Tibial artery (tissue), 4 donors: ENCODE measurements at regions not wholly inside any gene's neighbourhood (a gene's known extent, or its start where the extent isn't known, plus 50 kb on each side); places are given as distances from the start of the nearest gene placed in this dataset.
"Not testable (repeated sequence)": the region's sequence is repeated elsewhere in the genome, so short reads cannot be mapped to it uniquely, and the experiment has no call there.

Experiments used
- DNase-seq, 2 donors: peaks; one replicate each; pipeline ENCODE4 v3.0.0-alpha.2; 2019
- H3K27ac ChIP-seq, 2 donors: fragments of 200-600 bp; sonication (generic) in 1 of 2; 1 replicate in 1 of 2; 2 replicates in 1 of 2; pipeline ENCODE4 v1.5.1; 2018 to 2019; ENCODE audit warnings: mild to moderate bottlenecking in 1 of 2
- H3K27me3 ChIP-seq, 2 donors: fragments of 200-600 bp; sonication (generic) in 1 of 2; one replicate each; pipeline versions ENCODE4 v1.5.1 to v1.6.0; 2016 to 2019
- H3K36me3 ChIP-seq, 3 donors: fragments of 200-600 bp; sonication (generic) in 2 of 3; one replicate each; pipeline ENCODE4 v1.5.1; 2016 to 2019; ENCODE audit warnings: mild to moderate bottlenecking in 2 of 3
- H3K4me1 ChIP-seq, 4 donors: fragments of 200-600 bp; sonication (generic) in 2 of 4; 1 replicate in 3 of 4; 2 replicates in 1 of 4; pipeline ENCODE4 v1.5.1; 2016 to 2019
- H3K4me3 ChIP-seq, 2 donors: fragments of 200-600 bp; sonication (generic) in 1 of 2; 1 replicate in 1 of 2; 2 replicates in 1 of 2; pipeline ENCODE4 v1.5.1; 2018 to 2019; ENCODE audit warnings: mild to moderate bottlenecking in 2 of 2
- H3K9me3 ChIP-seq, 3 donors: fragments of 200-600 bp; sonication (generic) in 1 of 3; one replicate each; pipeline ENCODE4 v1.5.1; 2016 to 2019
- CTCF ChIP-seq, 2 experiments: fragments of 200-600 bp in 1 of 2; fragments of 450-650 bp in 1 of 2; IDR thresholded peaks; one replicate each; pipeline ENCODE4 v1.5.1; 2017 to 2019; ENCODE audit warnings: antibody characterized with exemption in 2 of 2, mild to moderate bottlenecking in 1 of 2, moderate library complexity in 1 of 2
- intact Hi-C: fragments of 100-400 bp; cut with DNase I; formaldehyde crosslinking; loops from one replicate; pipeline ENCODE4 v1.15.0; 2023; ENCODE audit warnings: low total_unique reads

DNA sequence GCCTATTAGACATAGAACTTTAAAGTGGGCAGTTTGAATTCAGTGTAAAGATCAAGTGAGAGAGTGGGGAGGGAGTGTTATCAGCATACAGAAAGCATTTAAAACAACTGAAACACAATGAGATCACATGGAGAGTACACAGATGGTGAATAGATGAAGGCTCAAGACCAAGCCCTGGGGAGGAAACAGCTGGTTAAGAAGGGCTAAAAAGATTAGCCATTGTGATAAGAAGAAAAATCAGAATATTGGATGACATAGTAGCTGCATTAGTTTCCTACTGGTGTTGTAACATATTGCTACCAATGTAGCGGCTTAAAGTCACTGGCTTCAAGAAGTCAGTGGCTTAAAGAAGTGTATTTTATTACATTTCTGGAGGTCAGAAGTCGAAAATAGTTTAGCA is 443.4 kb upstream of the RGS18 start:
- H3K9me3 ChIP-seq = no peaks in the 10 kb centered on the region
- no peaks in the 10 kb centered on the region for H3K4me1 ChIP-seq
- no peak for DNase-seq
- no peaks in the 10 kb centered on the region for H3K36me3 ChIP-seq
- intact Hi-C loops = no loop called here
- H3K27me3 ChIP-seq = no peaks in the 10 kb centered on the region
- H3K4me3 ChIP-seq = no peak overlapping the region
- no peak overlapping the region for H3K27ac ChIP-seq
- no peak for TF ChIP-seq CTCF (IDR thresholded peaks at IDR 0.05)

- intact Hi-C loops = no loop called here
- Histone ChIP-seq H3K4me3 (no peak overlapping the region), H3K36me3 (no peaks in the 10 kb centered on the region), H3K27me3 (no peaks in the 10 kb centered on the region), H3K27ac (no peak overlapping the region), H3K4me1 (no peaks in the 10 kb centered on the region), H3K9me3 (no peaks in the 10 kb centered on the region)
- no peak for TF ChIP-seq CTCF (IDR thresholded peaks at IDR 0.05)
- DNase-seq = no peak
Measured at GRCh38 chr1:191729742-191730141, 428.5 kb upstream of the RGS18 start.

DNA sequence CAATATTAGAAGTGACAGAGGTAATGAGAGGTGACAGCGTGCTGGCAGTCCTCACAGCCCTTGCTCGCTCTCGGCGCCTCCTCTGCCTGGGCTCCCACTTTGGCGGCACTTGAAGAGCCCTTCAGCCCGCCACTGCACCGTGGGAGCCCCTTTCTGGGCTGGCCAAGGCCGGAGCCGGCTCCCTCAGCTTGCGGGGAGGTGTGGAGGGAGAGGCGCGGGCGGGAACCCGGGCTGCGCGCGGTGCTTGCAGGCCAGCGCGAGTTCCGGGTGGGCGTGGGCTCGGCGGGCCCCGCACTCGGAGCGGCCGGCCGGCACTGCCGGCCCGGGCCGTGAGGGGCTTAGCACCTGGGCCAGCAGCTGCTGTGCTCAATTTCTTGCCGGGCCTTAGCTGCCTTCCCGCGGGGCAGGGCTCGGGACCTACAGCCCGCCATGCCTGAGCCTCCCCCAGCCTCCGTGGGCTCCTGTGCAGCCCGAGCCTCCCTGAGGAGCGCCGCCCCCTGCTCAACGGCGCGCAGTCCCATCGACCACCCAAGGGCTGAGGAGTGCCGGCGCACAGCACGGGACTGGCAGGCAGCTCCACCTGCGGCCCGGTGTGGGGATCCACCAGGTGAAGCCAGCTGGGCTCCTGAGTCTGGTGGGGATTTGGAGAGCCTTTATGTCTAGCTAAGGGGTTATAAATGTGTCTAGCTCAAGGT is 426.5 kb upstream of the RGS18 start:
- DNase-seq, H3K9me3 ChIP-seq, H3K27me3 ChIP-seq, H3K4me1 ChIP-seq, H3K36me3 ChIP-seq, intact Hi-C loops, H3K4me3 ChIP-seq, H3K27ac ChIP-seq: not testable (repeated sequence)

DNA sequence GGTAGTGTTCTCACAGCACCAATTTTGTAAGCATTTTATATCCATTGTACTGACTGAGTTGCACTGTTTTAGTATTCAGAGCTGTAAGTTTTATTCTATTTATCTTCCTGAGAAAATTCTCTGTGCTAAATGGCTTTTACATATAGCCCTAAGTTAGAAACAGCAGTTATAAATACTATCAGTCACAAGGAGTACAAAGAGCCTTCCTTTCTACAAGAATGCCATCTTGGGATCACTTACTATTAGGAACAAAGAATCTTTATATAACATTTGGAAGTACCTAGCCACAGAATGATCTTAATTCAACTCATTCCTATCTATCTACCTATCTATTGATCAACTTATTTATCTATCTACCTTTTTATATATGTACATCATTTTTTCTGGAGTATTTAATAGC is 423.9 kb upstream of the RGS18 start:
- Histone ChIP-seq H3K4me1 (no peaks in the 10 kb centered on the region), H3K27ac (no peak overlapping the region), H3K9me3 (no peaks in the 10 kb centered on the region), H3K36me3 (no peaks in the 10 kb centered on the region), H3K4me3 (no peak overlapping the region), H3K27me3 (no peaks in the 10 kb centered on the region)
- no peak for DNase-seq
- no peak for TF ChIP-seq CTCF (IDR thresholded peaks at IDR 0.05)
- intact Hi-C loops = no loop called here

DNA sequence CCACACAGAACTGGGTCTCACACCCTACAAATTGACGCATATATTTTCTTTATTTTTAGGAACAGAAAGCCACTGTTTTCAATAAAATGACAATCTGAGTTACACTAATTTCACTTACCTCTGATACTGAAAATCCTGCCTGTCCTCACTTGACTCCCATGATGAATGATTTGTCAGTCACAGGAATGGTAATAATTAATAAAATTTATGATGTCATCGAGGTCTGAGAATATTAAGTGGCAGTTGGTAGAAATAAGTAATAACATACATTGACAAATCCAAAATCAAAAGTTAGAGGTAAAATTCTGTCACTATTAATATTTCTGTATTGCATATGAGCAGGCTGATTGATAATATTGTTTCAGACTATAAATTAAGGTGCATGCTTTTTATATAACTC is 418.7 kb upstream of the RGS18 start:
- DNase-seq = no peak

DNA sequence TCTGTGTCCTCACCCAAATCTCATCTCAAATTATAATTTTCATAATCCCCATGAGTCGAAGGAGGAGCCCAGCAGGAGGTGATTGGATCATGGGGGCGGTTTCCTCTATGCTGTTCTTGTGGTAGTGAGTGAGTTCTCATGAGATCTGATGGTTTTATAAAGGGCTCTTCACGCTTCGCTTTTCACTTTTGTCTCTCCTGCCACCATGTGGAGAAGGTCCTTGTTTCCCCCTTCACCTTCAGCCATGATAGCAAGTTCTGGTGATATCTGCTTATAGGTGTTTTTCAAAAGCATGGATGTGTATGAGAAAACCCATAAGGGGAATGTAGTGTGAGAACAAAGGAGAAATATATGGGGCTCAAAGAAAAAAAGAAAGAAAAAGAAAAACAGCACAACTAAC is 405.9 kb upstream of the RGS18 start:
- Histone ChIP-seq H3K27ac (no peak overlapping the region), H3K4me3 (no peak overlapping the region), H3K27me3 (no peaks in the 10 kb centered on the region), H3K4me1 (no peaks in the 10 kb centered on the region), H3K36me3 (no peaks in the 10 kb centered on the region), H3K9me3 (no peaks in the 10 kb centered on the region)
- intact Hi-C loops = no loop called here
- no peak for DNase-seq
- TF ChIP-seq CTCF (IDR thresholded peaks at IDR 0.05) = no peak

More for the DNA sequence above, 418.7 kb upstream of the RGS18 start:
- intact Hi-C loops = no loop called here
- Histone ChIP-seq H3K27ac (no peak overlapping the region), H3K4me3 (no peak overlapping the region), H3K27me3 (no peaks in the 10 kb centered on the region), H3K9me3 (no peaks in the 10 kb centered on the region), H3K36me3 (no peaks in the 10 kb centered on the region), H3K4me1 (no peaks in the 10 kb centered on the region)
- no peak for TF ChIP-seq CTCF (IDR thresholded peaks at IDR 0.05)
